ENCODE measurements at regions not wholly inside any gene's neighbourhood (a gene's known extent, or its start where the extent isn't known, plus 50 kb on each side); places are given as distances from the start of the nearest gene placed in this dataset.

- TF ChIP-seq POLR2AphosphoS5 (IDR thresholded peaks at IDR 0.05) (no peak), EP300 (IDR thresholded peaks at IDR 0.05) (no peak), CTCF (IDR thresholded peaks at IDR 0.05) (no peak), POLR2A (IDR thresholded peaks at IDR 0.05) (no peak)
- no peaks in the 10 kb centered on the region for H3K4me1 ChIP-seq
- intact Hi-C loops (cut with DNase I; ENCODE audit: low total_unique reads) = no loop called here
- 81 to 91% (median 88%) methylated on average over 6 of the region's 6 CpGs for whole genome bisulfite sequencing, 5 donors
- H3K4me3 ChIP-seq = no peak overlapping the region
- DNase-seq = no peak
- no peak overlapping the region for H3K27ac ChIP-seq
- no peaks in the 10 kb centered on the region for H3K9me3 ChIP-seq
- H3K27me3 ChIP-seq = peaks cover 0 to 6% (median 0%) of the 10 kb centered on the region in 3 donors
- H3K36me3 ChIP-seq = no peaks in the 10 kb centered on the region
These were observed 96.8 kb upstream of the RAB18 start for GRCh38 chr10:27407271-27407670.

GRCh38 chr10:27399871-27400270 lies 104.2 kb upstream of the RAB18 start:
- intact Hi-C loops (cut with DNase I; ENCODE audit: low total_unique reads) = no loop called here

GRCh38 chr10:27393961-27394360 lies 110.1 kb upstream of the RAB18 start:
- DNase-seq = no peak
- 77 to 88% (median 83%) methylated on average over 2 to 4 of the region's 4 CpGs for WGBS, 5 donors
- intact Hi-C loops (cut with DNase I; ENCODE audit: low total_unique reads) = no loop called here
- Histone ChIP-seq H3K36me3 (no peaks in the 10 kb centered on the region), H3K9me3 (no peaks in the 10 kb centered on the region), H3K4me3 (no peak overlapping the region), H3K27ac (no peak overlapping the region), H3K27me3 (no peaks in the 10 kb centered on the region), H3K4me1 (no peaks in the 10 kb centered on the region)
- TF ChIP-seq CTCF (IDR thresholded peaks at IDR 0.05) (no peak), POLR2A (IDR thresholded peaks at IDR 0.05) (no peak), POLR2AphosphoS5 (IDR thresholded peaks at IDR 0.05) (no peak), EP300 (IDR thresholded peaks at IDR 0.05) (no peak)

More at GRCh38 chr10:27399871-27400270, 104.2 kb upstream of the RAB18 start:
- TF ChIP-seq EP300 (IDR thresholded peaks at IDR 0.05) (no peak), POLR2A (IDR thresholded peaks at IDR 0.05) (no peak), CTCF (IDR thresholded peaks at IDR 0.05) (no peak), POLR2AphosphoS5 (IDR thresholded peaks at IDR 0.05) (no peak)
- Histone ChIP-seq H3K27me3 (no peaks in the 10 kb centered on the region), H3K27ac (no peak overlapping the region), H3K9me3 (no peaks in the 10 kb centered on the region), H3K4me3 (no peak overlapping the region), H3K4me1 (no peaks in the 10 kb centered on the region), H3K36me3 (no peaks in the 10 kb centered on the region)
- DNase-seq = no peak
- 3 to 94% (median 48%) methylated on average over 1 of the region's 1 CpG for WGBS, 5 donors

- TF ChIP-seq POLR2A (IDR thresholded peaks at IDR 0.05) = no peak
- no peak for TF ChIP-seq POLR2AphosphoS5 (IDR thresholded peaks at IDR 0.05)
- TF ChIP-seq EP300 (IDR thresholded peaks at IDR 0.05) = no peak
- no peak for TF ChIP-seq CTCF (IDR thresholded peaks at IDR 0.05)
- no peaks in the 10 kb centered on the region for H3K9me3 ChIP-seq
- no peak for DNase-seq
- no peaks in the 10 kb centered on the region for H3K27me3 ChIP-seq
- 91 to 98% (median 97%) methylated on average over 2 of the region's 2 CpGs for WGBS, 5 donors
- H3K4me1 ChIP-seq = no peaks in the 10 kb centered on the region
- H3K4me3 ChIP-seq = no peak overlapping the region
- intact Hi-C loops (cut with DNase I; ENCODE audit: low total_unique reads) = no loop called here
- no peak overlapping the region for H3K27ac ChIP-seq
- no peaks in the 10 kb centered on the region for H3K36me3 ChIP-seq
These were observed 111.5 kb upstream of the RAB18 start for GRCh38 chr10:27392606-27393005.
